HuH-7.5 (cell line): ENCODE measurements at regions not wholly inside any gene's neighbourhood (a gene's known extent, or its start where the extent isn't known, plus 50 kb on each side); places are given as distances from the start of the nearest gene placed in this dataset.
"Not testable (repeated sequence)": the region's sequence is repeated elsewhere in the genome, so short reads cannot be mapped to it uniquely, and the experiment has no call there.

Experiments used
- DNase-seq: peaks from one replicate; pipeline ENCODE4 v3.0.0; 2011; ENCODE audit warnings: low spot score

GRCh38 chr6:9186148-9186547 is 750.8 kb upstream of the SLC35B3 start:
- no peak for DNase-seq

GRCh38 chr6:9178071-9178470 is 742.7 kb upstream of the SLC35B3 start:
- DNase-seq, result no peak

GRCh38 chr6:9173229-9173628 is 737.9 kb upstream of the SLC35B3 start:
- no peak for DNase-seq

- DNase-seq, result no peak
Measured at GRCh38 chr6:9172096-9172495, 736.8 kb upstream of the SLC35B3 start.

- no peak for DNase-seq
Measured at GRCh38 chr6:9168669-9169068, 733.3 kb upstream of the SLC35B3 start.

GRCh38 chr6:9161731-9162130 is 726.4 kb upstream of the SLC35B3 start:
- DNase-seq, result no peak

- no peak for DNase-seq
Measured at GRCh38 chr6:9159051-9159450, 723.7 kb upstream of the SLC35B3 start.

- DNase-seq, result no peak
Measured at GRCh38 chr6:9155836-9156235, 720.5 kb upstream of the SLC35B3 start.

- DNase-seq, result no peak
Measured at GRCh38 chr6:9143140-9143539, 707.8 kb upstream of the SLC35B3 start.

- no peak for DNase-seq
Measured at GRCh38 chr6:9140951-9141460, 705.7 kb upstream of the SLC35B3 start.

- DNase-seq, result no peak
Measured at GRCh38 chr6:9140172-9140571, 704.8 kb upstream of the SLC35B3 start.

GRCh38 chr6:9139746-9140145 is 704.4 kb upstream of the SLC35B3 start:
- no peak for DNase-seq

- DNase-seq, result no peak
Measured at GRCh38 chr6:9138936-9139335, 703.6 kb upstream of the SLC35B3 start.

- DNase-seq, result no peak
Measured at GRCh38 chr6:9136141-9136822, 700.9 kb upstream of the SLC35B3 start.

GRCh38 chr6:9131616-9132015 is 696.3 kb upstream of the SLC35B3 start:
- DNase-seq, result no peak

- DNase-seq, result no peak
Measured at GRCh38 chr6:9131201-9131600, 695.9 kb upstream of the SLC35B3 start.

- DNase-seq, result no peak
Measured at GRCh38 chr6:9128970-9129369, 693.6 kb upstream of the SLC35B3 start.

GRCh38 chr6:9126878-9127560 is 691.7 kb upstream of the SLC35B3 start:
- DNase-seq, result no peak

- not testable (repeated sequence) for DNase-seq
Measured at GRCh38 chr6:9126034-9126433, 690.7 kb upstream of the SLC35B3 start.

- DNase-seq, result no peak
Measured at GRCh38 chr6:9121549-9121948, 686.2 kb upstream of the SLC35B3 start.

GRCh38 chr6:9116026-9116425 is 680.7 kb upstream of the SLC35B3 start:
- no peak for DNase-seq

GRCh38 chr6:9112544-9112943 is 677.2 kb upstream of the SLC35B3 start:
- no peak for DNase-seq

- no peak for DNase-seq
Measured at GRCh38 chr6:9103876-9104521, 668.7 kb upstream of the SLC35B3 start.
